Right lung (tissue), 2 donors: ENCODE measurements at regions not wholly inside any gene's neighbourhood (a gene's known extent, or its start where the extent isn't known, plus 50 kb on each side); places are given as distances from the start of the nearest gene placed in this dataset.

Source experiments
- DNase-seq, 2 donors: peaks; one replicate each; pipeline ENCODE4 v3.0.0-alpha.2; 2013

GRCh38 chr17:74049967-74050458, 153.5 kb upstream of the RPL38 start:
- DNase-seq: no peak

- DNase-seq: no peak
Observed at GRCh38 chr17:74051348-74051747, 152.1 kb upstream of the RPL38 start.

- no peak for DNase-seq
Observed at GRCh38 chr17:74052993-74053711, 150.3 kb upstream of the RPL38 start.

GRCh38 chr17:74053712-74054078, 149.8 kb upstream of the RPL38 start:
- no peak for DNase-seq

GRCh38 chr17:74054249-74054648, 149.2 kb upstream of the RPL38 start:
- DNase-seq: no peak

- no peak for DNase-seq
Observed at GRCh38 chr17:74055508-74056160, 147.8 kb upstream of the RPL38 start.

GRCh38 chr17:74059479-74060240, 143.8 kb upstream of the RPL38 start:
- DNase-seq: no peak

- no peak for DNase-seq
Observed at GRCh38 chr17:74061758-74062157, 141.7 kb upstream of the RPL38 start.

- no peak for DNase-seq
Observed at GRCh38 chr17:74062234-74062633, 141.2 kb upstream of the RPL38 start.

GRCh38 chr17:74063439-74063838, 140.0 kb upstream of the RPL38 start:
- no peak for DNase-seq

- DNase-seq: no peak
Observed at GRCh38 chr17:74070374-74070773, 133.1 kb upstream of the RPL38 start.

- DNase-seq: no peak
Observed at GRCh38 chr17:74070998-74071679, 132.3 kb upstream of the RPL38 start.

GRCh38 chr17:74072340-74072739, 131.1 kb upstream of the RPL38 start:
- DNase-seq: no peak

GRCh38 chr17:74076446-74076845, 127.0 kb upstream of the RPL38 start:
- no peak for DNase-seq

GRCh38 chr17:74077231-74077630, 126.2 kb upstream of the RPL38 start:
- DNase-seq: no peak

GRCh38 chr17:74078363-74078941, 125.0 kb upstream of the RPL38 start:
- no peak for DNase-seq

GRCh38 chr17:74079537-74080300, 123.8 kb upstream of the RPL38 start:
- no peak for DNase-seq

- no peak for DNase-seq
Observed at GRCh38 chr17:74080656-74081582, 122.6 kb upstream of the RPL38 start.

GRCh38 chr17:74082886-74083285, 120.6 kb upstream of the RPL38 start:
- no peak for DNase-seq

GRCh38 chr17:74083321-74083720, 120.2 kb upstream of the RPL38 start:
- no peak for DNase-seq
